ENCODE measurements at regions not wholly inside any gene's neighbourhood (a gene's known extent, or its start where the extent isn't known, plus 50 kb on each side); places are given as distances from the start of the nearest gene placed in this dataset.

DNA sequence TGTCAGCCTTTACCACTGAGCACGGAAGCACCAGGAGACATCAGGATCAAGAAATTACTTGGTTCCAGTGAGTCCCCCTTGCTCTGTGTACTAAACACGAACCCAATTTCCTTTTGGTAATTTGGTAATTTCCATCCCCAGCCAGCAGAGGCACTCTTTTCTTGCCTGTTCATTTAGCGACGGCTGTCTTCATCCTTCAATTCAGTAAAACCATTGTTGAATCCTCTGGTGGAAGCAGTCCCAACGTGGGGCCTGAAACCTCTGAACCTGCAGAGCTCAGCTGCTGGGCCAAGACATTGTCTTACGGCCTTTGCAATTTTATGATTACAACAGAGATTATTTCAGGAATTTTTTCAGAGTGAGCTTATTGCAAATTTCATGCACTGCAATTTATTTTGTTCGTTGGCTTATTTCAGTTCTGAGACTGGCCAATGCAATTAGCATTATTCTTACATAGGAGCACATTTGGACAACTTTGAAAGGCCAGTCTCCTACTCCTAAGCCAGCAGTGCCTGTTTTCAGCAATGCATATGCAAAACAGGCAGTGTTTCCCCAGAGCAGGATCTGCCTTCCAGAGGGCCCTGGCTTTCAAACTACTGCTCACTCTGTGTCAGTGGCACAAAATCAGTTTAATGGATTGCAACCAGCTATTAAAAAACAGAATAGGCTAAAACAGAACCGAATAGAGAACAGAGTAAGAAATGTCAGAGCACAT lies 372.9 kb upstream of the TMEM132C start:
- no peak for DNase-seq (ENCODE audit: low spot score)

DNA sequence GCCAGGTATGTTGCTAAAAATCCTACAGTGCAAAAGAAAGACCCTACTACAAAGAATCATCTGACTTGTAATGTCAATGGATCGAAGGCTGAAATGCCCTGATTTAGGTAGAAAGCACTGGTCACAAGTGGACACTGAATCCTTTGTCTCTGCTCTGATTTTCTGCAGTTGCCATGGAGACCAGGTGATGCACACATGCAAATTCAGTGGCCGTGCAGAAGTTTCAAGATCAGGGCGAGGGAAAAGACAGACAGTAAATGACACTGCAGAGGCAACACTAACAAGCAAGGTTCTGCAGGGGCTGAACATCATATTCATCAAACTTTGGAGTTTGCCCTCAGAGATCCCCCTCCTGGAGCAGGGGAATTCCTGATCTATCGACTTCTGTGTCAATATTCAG lies 370.3 kb upstream of the TMEM132C start:
- DNase-seq (ENCODE audit: low spot score): no peak

- no peak for DNase-seq (ENCODE audit: low spot score)
Observed at GRCh38 chr12:127898616-127899015, 368.4 kb upstream of the TMEM132C start.

DNA sequence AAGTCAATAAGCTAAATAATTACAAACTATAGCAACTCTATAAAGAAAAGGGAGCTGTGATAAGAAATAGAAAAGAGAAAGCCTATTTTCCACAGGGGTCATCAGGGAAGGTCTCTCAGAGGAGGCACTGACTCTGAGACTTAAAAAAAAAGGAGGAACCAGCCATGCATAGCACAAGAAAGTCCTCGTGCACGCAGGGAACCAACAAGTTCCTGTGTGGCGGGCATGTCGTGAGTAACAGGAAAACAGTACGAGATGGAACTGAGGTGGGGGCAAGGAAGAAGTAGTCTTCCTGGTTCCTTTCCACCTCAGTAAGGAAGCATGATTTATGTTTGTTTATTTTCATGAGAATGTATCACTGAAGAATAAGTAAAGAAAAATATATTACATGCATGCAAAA lies 367.0 kb upstream of the TMEM132C start:
- DNase-seq (ENCODE audit: low spot score): no peak

DNA sequence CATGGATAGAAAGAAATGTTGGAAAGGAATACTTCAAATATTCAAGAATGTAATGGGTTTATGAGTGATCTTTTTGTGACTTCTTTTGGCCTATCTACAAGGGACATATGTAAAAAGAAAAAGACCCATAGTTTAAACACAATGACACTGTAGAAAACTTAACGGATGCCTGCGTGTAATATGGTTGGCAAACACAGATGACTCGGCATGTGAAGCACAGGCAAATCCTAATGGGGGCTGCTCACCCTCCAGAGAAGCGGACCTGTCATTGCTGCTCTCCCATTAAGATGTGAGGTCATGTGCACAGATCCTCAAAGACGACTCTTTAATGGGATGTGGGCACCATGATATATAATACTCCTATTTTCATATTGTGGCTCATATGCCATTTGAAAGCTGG lies 366.6 kb upstream of the TMEM132C start:
- DNase-seq (ENCODE audit: low spot score): no peak

GRCh38 chr12:127903146-127903545 lies 363.8 kb upstream of the TMEM132C start:
- DNase-seq (ENCODE audit: low spot score): no peak

GRCh38 chr12:127909041-127909440 lies 357.9 kb upstream of the TMEM132C start:
- no peak for DNase-seq (ENCODE audit: low spot score)

DNA sequence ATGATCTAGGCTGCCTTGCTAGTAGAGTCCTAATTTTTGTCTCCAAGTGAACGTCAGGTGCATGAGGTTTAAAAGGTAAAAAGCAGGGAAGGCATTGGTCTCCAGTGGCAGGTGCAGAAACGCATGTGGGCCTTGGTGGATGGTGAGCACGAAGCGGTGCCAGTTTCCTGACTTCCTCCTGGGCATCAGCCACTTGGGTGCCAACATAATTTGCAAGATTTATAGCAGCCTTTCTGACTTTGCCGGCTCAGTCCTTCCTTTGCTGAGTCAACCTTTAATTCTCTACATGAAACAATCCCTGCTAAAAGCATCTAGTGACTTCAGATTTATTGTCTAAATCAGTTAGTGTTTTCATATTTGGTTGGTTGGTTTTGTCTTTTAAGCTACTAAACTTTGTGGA lies 355.7 kb upstream of the TMEM132C start:
- no peak for DNase-seq (ENCODE audit: low spot score)

GRCh38 chr12:127912035-127912665 lies 354.8 kb upstream of the TMEM132C start:
- DNase-seq (ENCODE audit: low spot score): no peak

DNA sequence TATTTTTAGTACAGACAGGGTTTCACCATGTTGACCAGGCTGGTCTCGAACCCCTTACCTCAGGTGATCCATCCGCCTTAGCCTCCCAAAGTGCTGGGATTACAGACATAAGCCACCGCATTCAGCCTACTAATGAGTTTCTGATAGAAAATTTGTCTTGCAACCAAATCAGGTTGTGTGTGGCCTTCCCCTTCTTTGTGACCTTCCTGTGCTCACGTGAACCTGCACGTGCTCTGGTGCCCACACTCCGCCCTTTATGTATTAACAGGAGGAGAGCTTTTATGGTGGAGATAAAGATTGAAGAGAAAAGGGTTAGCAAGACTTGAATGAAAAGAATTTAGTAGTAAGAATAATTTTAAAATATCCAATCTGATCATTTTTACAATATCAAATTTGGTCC lies 343.5 kb upstream of the TMEM132C start:
- DNase-seq (ENCODE audit: low spot score): no peak

- no peak for DNase-seq (ENCODE audit: low spot score)
Observed at GRCh38 chr12:127925971-127926370, 341.0 kb upstream of the TMEM132C start.

- no peak for DNase-seq (ENCODE audit: low spot score)
Observed at GRCh38 chr12:127928178-127928577, 338.8 kb upstream of the TMEM132C start.

DNA sequence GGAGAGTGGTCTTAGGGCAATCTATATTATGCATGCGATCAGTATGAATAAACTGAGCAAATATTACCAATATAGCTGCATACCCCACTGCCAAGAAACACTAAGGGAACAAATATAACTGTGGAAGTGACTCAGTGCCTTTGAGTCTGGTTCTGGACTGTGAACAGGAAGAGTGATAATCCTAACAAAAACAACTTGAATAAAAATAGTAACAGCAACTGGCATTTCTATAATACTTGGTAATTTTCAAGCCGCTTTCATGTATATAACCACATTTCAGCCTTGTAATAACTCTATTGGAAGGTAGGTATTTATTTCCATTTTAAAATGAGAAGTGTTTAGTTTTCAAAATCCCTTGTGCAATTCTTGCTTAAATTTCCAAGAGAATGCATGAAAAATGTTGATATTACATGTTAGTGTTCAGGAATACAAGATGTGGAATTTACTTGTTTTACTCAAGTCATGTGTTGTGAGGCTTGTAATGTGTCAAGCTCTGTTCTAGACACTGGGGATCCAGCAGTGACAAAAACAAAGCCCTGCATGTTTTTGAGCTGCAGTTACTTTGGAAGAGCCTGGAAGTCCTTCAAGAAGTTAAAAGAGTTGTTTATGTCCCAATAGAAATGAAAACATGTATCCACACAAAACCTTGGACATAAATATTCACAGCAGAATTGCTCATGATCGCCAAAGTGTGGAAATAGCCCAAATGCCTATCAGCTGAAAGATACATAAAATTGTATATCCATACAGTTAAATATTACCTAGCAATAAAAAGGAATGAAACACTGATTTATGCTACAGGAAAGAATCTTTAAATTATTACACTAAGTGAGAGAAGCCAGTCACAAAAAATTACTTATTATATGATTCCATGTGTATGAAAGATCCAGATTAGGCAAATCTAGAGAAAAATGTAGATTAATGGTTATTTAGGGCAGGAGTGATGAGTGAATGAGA lies 338.1 kb upstream of the TMEM132C start:
- no peak for DNase-seq (ENCODE audit: low spot score)

DNA sequence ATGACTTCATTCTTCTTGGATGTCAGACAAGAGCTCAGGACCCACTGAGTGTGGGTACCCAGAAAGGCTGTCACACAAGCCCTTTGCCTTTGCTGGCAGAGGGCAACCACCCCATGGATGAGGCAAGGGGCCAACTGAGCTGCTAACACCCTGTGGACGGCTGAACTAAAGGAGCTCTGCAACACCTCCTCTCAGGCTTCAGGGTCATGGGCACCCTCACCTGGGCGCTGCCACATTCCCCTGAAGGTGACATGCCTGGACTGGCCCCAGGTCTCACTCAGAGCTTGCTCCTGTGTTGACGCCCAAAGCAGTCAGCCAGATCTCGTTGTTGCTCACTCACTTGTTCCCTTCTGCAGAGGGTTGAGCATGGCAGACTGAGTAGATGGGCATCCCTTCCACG lies 336.8 kb upstream of the TMEM132C start:
- DNase-seq (ENCODE audit: low spot score): no peak

DNA sequence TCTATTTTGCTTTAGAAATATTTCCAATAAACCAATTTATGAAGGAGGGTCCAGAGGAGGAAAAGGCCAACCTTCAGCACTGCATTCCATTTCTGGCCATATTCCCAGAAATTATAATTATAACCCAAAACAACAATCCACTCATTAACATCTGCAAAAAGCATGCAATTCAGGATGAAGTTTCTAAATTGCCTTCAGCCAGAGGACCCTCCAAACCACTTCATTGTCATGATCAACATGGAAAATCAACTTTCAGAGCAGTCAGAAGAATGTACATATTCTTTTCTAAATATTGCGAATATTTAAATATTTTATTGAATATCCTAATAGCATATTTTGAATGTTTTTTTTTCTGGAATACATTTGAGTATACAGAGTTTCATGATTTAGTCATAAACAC lies 332.6 kb upstream of the TMEM132C start:
- DNase-seq (ENCODE audit: low spot score): no peak

GRCh38 chr12:127936463-127936862 lies 330.5 kb upstream of the TMEM132C start:
- DNase-seq (ENCODE audit: low spot score): no peak

DNA sequence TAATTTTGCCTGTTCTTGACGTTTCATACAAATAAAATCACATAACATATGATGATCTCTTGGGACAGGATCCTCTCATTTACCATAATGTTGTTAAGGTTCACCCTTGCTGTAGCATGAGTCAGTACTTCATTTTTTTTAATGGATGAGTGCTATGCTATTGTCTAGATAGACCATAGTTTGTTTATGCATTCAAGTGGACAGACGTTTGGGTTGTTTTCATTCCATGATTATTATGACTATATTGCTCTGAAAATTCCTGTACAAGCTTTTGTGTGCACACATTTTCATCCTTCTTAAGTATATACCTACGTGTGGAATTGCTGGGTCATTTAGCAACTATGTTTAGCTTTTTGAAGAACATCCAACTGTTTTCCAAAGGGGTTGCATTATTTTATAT lies 325.6 kb upstream of the TMEM132C start:
- no peak for DNase-seq (ENCODE audit: low spot score)

- DNase-seq (ENCODE audit: low spot score): no peak
Observed at GRCh38 chr12:127942981-127943380, 324.0 kb upstream of the TMEM132C start.

DNA sequence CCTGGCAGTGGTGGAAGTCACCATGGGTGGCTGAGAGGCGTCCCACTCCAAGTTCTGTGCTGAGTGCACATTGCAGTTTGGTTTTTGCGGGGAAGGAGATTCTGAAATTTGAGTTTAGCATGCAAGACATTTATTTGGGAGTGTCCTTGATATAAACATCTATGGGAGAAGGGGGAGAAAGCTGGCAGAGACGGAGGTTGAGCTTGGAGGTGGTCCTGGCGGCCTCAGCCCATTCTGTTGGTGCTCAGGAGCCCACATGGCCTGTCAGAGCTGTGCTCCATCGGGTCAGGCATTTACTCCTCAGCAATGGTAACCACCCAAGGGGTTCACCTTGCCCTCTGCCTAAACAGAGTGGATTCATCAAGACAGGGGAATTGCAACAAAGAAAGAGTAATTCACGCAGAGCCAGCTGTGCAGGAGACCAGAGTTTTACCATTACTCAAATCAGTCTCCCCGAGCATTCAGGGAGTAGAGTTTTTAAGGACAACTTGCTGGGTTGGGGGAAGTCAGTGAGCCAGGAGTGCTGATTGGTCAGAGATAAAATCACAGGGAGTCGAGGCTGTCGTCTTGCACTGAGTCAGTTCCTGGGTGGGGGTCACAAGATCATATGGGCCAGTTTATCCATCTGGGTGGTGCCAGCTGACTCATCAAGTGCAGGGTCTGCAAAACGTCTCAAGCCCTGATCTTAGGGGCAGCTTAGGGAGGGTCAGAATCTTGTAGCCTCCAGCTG lies 323.3 kb upstream of the TMEM132C start:
- DNase-seq (ENCODE audit: low spot score): no peak

GRCh38 chr12:127944211-127944899 lies 322.6 kb upstream of the TMEM132C start:
- DNase-seq (ENCODE audit: low spot score): no peak

- no peak for DNase-seq (ENCODE audit: low spot score)
Observed at GRCh38 chr12:127957001-127957660, 309.8 kb upstream of the TMEM132C start.

Data from hematopoietic multipotent progenitor cell treated with erythropoietin and hydrocortisone succinate and interleukin-3 and kit ligand, for 17 days (in vitro differentiated cells).